ENCODE measurements at regions not wholly inside any gene's neighbourhood (a gene's known extent, or its start where the extent isn't known, plus 50 kb on each side); places are given as distances from the start of the nearest gene placed in this dataset.

DNA sequence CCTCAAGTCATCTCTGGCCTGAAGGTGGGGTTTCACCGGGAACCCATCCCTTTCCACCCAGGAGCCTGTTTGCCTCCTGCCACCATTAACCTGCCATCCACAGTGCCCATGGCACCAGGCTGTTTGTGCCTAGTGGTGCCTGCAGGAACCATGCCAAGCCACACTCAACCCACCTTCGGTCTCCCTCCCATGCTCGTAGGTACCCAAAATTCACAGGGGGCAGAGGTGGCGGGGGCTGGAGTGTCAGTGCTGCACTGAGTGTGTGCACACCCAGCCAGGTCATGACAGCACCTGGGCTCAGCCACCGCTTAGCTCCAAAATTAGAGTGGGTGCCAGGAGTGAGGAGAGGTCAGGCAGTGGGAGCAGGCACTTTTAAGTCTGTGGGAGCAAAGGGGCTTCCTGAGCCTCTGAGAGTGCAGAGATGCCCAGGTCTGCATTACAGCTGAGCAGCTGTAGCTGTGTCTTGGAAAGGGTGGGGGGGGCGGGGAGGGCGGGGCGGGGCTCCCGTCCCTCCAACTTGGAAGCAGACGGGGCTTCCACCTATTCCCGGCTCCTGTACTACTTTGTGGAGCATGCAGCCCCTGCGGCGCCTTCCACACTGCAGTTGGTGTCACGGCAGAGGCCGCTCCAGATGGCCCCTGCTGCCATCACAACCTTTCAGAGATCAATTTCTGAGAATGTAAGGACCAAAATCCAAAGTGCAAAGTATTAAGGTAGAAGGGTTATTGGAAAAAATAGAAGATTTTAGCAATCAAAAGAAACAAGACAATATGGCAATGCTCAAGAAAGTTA lies 2396.8 kb upstream of the C9orf72 start:
- Histone ChIP-seq H2AFZ (ENCODE audit: low read length) (no peak overlapping the region), H3K27ac (ENCODE audit: low read length) (no peak overlapping the region), H3F3A (ENCODE audit: insufficient read depth, low read length) (no peaks in the 10 kb centered on the region), H3K36me3 (replicated peaks; ENCODE audit: insufficient read depth, low read length) (no peaks in the 10 kb centered on the region), H3K4me1 (ENCODE audit: low read length) (no peaks in the 10 kb centered on the region), H3K9me3 (replicated peaks; ENCODE audit: insufficient read depth, low read length) (no peaks in the 10 kb centered on the region), H3K27me3 (replicated peaks; ENCODE audit: insufficient read depth, low read length) (no peaks in the 10 kb centered on the region), H4K20me1 (ENCODE audit: insufficient read depth, low read length) (no peaks in the 10 kb centered on the region), H3K9ac (ENCODE audit: low read length) (no peak overlapping the region), H3K9me2 (replicated peaks; ENCODE audit: insufficient read depth, low read length) (no peaks in the 10 kb centered on the region), H3K79me2 (ENCODE audit: low read length) (no peaks in the 10 kb centered on the region), H3K4me2 (ENCODE audit: low read depth, low read length) (no peak overlapping the region), H3K4me3 (ENCODE audit: low read length) (no peak overlapping the region)
- no peak for DNase-seq
- TF ChIP-seq EZH2phosphoT487 (IDR thresholded peaks at IDR 0.05; ENCODE audit: low read length) (no peak), EZH2 (optimal IDR thresholded peaks at IDR 0.05; ENCODE audit: low read depth, low read length) (no peak)
- TF ChIP-seq, protein P1, sequence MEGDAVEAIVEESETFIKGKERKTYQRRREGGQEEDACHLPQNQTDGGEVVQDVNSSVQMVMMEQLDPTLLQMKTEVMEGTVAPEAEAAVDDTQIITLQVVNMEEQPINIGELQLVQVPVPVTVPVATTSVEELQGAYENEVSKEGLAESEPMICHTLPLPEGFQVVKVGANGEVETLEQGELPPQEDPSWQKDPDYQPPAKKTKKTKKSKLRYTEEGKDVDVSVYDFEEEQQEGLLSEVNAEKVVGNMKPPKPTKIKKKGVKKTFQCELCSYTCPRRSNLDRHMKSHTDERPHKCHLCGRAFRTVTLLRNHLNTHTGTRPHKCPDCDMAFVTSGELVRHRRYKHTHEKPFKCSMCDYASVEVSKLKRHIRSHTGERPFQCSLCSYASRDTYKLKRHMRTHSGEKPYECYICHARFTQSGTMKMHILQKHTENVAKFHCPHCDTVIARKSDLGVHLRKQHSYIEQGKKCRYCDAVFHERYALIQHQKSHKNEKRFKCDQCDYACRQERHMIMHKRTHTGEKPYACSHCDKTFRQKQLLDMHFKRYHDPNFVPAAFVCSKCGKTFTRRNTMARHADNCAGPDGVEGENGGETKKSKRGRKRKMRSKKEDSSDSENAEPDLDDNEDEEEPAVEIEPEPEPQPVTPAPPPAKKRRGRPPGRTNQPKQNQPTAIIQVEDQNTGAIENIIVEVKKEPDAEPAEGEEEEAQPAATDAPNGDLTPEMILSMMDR (IDR thresholded peaks at IDR 0.05; ENCODE audit: low read length), result no peak

DNA sequence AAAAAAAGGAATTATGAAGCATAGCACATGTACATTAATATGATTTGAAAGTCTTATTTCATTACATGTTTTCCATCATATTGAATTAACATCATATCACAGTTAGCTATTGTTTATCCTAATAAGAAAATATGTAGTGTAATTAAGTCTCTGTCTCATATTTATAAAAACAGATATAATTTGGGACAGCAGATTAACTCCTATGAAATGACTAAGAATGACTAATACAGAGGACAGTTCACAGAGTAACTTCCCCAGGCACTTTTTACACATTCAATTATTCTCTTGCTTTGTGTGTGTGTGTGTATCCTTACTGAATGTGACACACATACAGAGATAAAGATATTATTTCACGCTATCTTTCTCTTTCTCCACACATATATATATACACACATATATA lies 2400.9 kb upstream of the C9orf72 start:
- no peaks in the 10 kb centered on the region for H3K9me3 ChIP-seq (replicated peaks; ENCODE audit: insufficient read depth, low read length)
- no peak overlapping the region for H3K27ac ChIP-seq (ENCODE audit: low read length)
- H2AFZ ChIP-seq (ENCODE audit: low read length), result no peak overlapping the region
- H3K79me2 ChIP-seq (ENCODE audit: low read length), result no peaks in the 10 kb centered on the region
- no peaks in the 10 kb centered on the region for H3F3A ChIP-seq (ENCODE audit: insufficient read depth, low read length)
- H3K4me2 ChIP-seq (ENCODE audit: low read depth, low read length), result no peak overlapping the region
- H3K4me1 ChIP-seq (ENCODE audit: low read length), result no peaks in the 10 kb centered on the region
- H3K36me3 ChIP-seq (replicated peaks; ENCODE audit: insufficient read depth, low read length), result no peaks in the 10 kb centered on the region
- no peaks in the 10 kb centered on the region for H3K27me3 ChIP-seq (replicated peaks; ENCODE audit: insufficient read depth, low read length)
- H3K4me3 ChIP-seq (ENCODE audit: low read length), result no peak overlapping the region
- DNase-seq, result no peak
- no peaks in the 10 kb centered on the region for H3K9me2 ChIP-seq (replicated peaks; ENCODE audit: insufficient read depth, low read length)
- no peak overlapping the region for H3K9ac ChIP-seq (ENCODE audit: low read length)
- H4K20me1 ChIP-seq (ENCODE audit: insufficient read depth, low read length), result no peaks in the 10 kb centered on the region
- TF ChIP-seq EZH2 (optimal IDR thresholded peaks at IDR 0.05; ENCODE audit: low read depth, low read length), result no peak

DNA sequence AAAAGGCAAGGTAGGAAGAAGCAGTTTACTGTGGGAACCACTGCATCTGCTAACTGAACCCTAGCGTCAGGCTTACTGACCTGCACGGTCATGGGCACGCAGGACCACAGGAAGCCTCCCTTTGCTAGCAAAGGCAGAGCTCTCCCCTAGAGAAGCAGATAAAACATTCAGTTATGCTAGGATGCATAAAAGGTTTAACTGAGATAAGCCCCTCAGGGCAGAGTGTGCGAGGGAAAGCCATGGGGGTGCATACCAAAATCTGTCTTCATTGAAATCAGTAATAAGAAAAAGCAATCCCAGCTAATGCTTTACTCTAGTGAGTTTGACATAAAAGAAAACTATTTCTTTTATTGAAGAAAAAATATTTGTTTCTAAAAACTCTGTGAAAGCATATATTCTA lies 2403.7 kb upstream of the C9orf72 start:
- H3K36me3 ChIP-seq (replicated peaks; ENCODE audit: insufficient read depth, low read length), result no peaks in the 10 kb centered on the region
- H3F3A ChIP-seq (ENCODE audit: insufficient read depth, low read length), result no peaks in the 10 kb centered on the region
- no peak overlapping the region for H2AFZ ChIP-seq (ENCODE audit: low read length)
- no peak for TF ChIP-seq EZH2 (optimal IDR thresholded peaks at IDR 0.05; ENCODE audit: low read depth, low read length)
- TF ChIP-seq, protein P1 (IDR thresholded peaks at IDR 0.05; ENCODE audit: low read length), result no peak
- TF ChIP-seq EZH2phosphoT487 (IDR thresholded peaks at IDR 0.05; ENCODE audit: low read length), result no peak
- no peaks in the 10 kb centered on the region for H3K9me3 ChIP-seq (replicated peaks; ENCODE audit: insufficient read depth, low read length)
- no peaks in the 10 kb centered on the region for H3K27me3 ChIP-seq (replicated peaks; ENCODE audit: insufficient read depth, low read length)
- DNase-seq, result no peak
- H4K20me1 ChIP-seq (ENCODE audit: insufficient read depth, low read length), result no peaks in the 10 kb centered on the region
- no peak overlapping the region for H3K27ac ChIP-seq (ENCODE audit: low read length)
- H3K9me2 ChIP-seq (replicated peaks; ENCODE audit: insufficient read depth, low read length), result no peaks in the 10 kb centered on the region
- H3K9ac ChIP-seq (ENCODE audit: low read length), result no peak overlapping the region
- no peak overlapping the region for H3K4me2 ChIP-seq (ENCODE audit: low read depth, low read length)
- H3K4me3 ChIP-seq (ENCODE audit: low read length), result no peak overlapping the region
- no peaks in the 10 kb centered on the region for H3K79me2 ChIP-seq (ENCODE audit: low read length)
- H3K4me1 ChIP-seq (ENCODE audit: low read length), result no peaks in the 10 kb centered on the region

DNA sequence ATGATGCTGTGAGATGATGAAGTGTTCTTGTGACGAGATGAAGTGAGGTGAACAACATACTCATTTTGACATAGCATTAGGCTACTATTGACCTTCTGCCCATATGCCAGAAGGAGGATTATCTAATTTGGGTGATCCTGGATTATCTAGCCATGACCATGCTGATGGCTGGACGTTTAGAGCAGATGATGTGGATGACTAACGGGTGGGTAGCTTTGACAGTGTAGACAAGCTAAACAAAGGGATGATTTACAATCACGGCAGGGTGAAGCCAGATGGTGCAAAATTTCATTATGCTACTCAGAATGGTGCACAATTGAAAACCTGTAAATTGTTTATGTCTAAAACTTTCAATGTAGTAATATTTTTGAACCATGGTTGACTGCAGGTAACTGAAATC lies 2403.4 kb upstream of the ACO1 start:
- no peak overlapping the region for H3K9ac ChIP-seq (ENCODE audit: low read length)
- DNase-seq, result no peak
- no peak overlapping the region for H2AFZ ChIP-seq (ENCODE audit: low read length)
- H3K27me3 ChIP-seq (replicated peaks; ENCODE audit: insufficient read depth, low read length), result no peaks in the 10 kb centered on the region
- H3K9me3 ChIP-seq (replicated peaks; ENCODE audit: insufficient read depth, low read length), result no peaks in the 10 kb centered on the region
- H3K27ac ChIP-seq (ENCODE audit: low read length), result no peak overlapping the region
- H4K20me1 ChIP-seq (ENCODE audit: insufficient read depth, low read length), result no peaks in the 10 kb centered on the region
- H3K9me2 ChIP-seq (replicated peaks; ENCODE audit: insufficient read depth, low read length), result no peaks in the 10 kb centered on the region
- H3K79me2 ChIP-seq (ENCODE audit: low read length), result no peaks in the 10 kb centered on the region
- no peaks in the 10 kb centered on the region for H3K4me1 ChIP-seq (ENCODE audit: low read length)
- H3K36me3 ChIP-seq (replicated peaks; ENCODE audit: insufficient read depth, low read length), result no peaks in the 10 kb centered on the region
- H3F3A ChIP-seq (ENCODE audit: insufficient read depth, low read length), result no peaks in the 10 kb centered on the region
- no peak overlapping the region for H3K4me2 ChIP-seq (ENCODE audit: low read depth, low read length)
- TF ChIP-seq EZH2 (optimal IDR thresholded peaks at IDR 0.05; ENCODE audit: low read depth, low read length) (no peak), EZH2phosphoT487 (IDR thresholded peaks at IDR 0.05; ENCODE audit: low read length) (no peak)
- TF ChIP-seq, protein P1 (IDR thresholded peaks at IDR 0.05; ENCODE audit: low read length), result no peak
- H3K4me3 ChIP-seq (ENCODE audit: low read length), result no peak overlapping the region
